Ramos (cell line): ENCODE measurements at regions not wholly inside any gene's neighbourhood (a gene's known extent, or its start where the extent isn't known, plus 50 kb on each side); places are given as distances from the start of the nearest gene placed in this dataset.
"Not testable (repeated sequence)": the region's sequence is repeated elsewhere in the genome, so short reads cannot be mapped to it uniquely, and the experiment has no call there.

Experiments
- in situ Hi-C: fragments of 300-500 bp; cut with MboI; formaldehyde crosslinking; loops from one replicate; pipeline ENCODE4 v1.14.3; 2022; ENCODE audit warnings: low sequenced_read_pairs; ENCODE audit not compliant: unreplicated experiment

DNA sequence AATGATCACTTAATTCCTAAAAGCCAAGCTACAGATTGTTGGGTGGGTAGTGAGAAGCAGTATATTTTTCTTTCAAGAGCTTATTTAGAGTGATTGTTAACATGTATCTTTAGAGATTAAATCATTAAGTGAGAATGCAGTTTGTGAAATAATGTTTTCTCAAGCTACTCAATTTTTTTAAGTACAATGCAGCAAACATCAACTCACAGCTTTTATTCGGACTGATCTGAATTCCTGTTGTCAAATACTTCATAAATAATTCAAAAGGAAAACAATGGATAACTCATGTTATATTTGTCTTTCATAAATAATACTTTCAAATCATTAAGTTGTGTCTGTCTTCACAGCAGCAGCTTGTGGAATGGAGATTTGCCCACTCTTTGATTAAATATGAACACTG lies 271.1 kb upstream of the DEPDC1 start:
- in situ Hi-C loops: no loop called here

DNA sequence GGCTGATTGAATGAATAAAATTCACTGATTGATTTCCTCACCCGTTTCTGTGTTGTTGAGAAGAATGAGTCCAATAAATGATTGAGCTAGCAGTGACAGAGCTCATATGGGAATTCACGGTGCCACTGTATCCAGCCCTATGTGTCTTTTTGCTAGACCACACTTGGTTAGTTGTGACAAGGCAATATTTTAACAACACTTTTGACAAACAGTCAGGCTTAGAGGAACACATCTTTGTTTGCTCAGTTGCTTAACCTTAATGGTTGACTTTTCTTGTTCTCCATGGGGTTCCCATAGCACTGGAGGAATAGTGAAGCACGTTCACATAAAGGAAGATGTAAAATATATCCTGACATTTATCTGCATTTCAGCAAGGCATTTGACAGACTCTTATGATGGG lies 273.9 kb upstream of the DEPDC1 start:
- in situ Hi-C loops: no loop called here

- in situ Hi-C loops: no loop called here
These were observed 281.0 kb upstream of the DEPDC1 start for GRCh38 chr1:68777851-68778250.

DNA sequence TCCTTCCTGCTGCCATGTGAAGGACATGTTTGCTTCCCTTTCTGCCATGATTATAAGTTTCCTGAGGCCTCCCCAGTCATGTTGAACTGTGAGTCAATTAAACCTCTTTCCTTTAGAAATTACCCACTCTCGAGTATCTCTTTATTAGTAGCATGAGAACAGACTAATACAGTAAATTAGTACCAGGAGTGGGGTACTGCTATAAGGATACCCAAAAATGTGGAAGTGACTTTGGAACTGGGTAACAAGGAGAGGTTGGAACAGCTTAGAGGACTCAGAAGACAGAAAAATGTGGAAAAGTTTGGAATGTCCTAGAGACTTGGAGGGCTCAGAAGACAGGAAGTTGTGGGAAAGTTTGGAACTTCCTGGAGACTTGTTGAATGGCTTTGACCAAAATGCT lies 283.0 kb upstream of the DEPDC1 start:
- in situ Hi-C loops: not testable (repeated sequence)

DNA sequence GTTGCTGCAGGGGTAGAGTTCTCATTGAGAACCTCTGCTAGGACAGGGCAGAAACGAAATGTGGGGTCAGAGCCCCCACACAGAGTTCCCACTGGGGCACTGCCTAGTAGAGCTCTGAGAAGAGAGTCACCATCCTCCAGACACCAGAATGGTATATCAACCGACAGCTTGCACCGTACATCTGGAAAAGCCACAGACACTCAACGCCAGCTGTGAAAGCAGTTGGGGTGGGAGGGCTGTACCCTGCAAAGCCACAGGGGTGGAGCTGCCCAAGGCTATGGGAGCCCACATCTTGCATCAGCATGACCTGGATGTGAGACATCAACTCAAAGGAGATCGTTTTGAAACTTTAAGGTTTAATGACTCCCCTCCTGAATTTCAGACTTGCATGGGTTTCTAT lies 284.0 kb upstream of the DEPDC1 start:
- in situ Hi-C loops: no loop called here

DNA sequence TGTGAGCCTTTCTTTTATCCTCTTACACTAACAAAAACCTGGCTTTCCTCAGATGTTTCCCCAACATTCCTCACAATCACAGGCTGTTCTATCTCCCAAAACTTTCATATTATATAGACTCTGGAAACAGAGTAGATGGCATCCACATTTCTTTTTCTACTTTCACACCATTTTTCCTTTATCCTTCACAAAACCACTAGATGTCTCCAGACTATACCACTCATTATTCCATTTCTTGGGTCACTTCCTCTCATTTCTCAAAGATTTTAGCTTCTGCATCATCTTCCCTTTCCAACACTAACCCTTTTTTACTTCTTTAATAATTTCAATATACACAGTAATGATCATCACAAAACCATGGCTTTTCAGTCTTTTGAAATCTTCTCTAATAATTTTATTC lies 286.0 kb upstream of the DEPDC1 start:
- in situ Hi-C loops: no loop called here

DNA sequence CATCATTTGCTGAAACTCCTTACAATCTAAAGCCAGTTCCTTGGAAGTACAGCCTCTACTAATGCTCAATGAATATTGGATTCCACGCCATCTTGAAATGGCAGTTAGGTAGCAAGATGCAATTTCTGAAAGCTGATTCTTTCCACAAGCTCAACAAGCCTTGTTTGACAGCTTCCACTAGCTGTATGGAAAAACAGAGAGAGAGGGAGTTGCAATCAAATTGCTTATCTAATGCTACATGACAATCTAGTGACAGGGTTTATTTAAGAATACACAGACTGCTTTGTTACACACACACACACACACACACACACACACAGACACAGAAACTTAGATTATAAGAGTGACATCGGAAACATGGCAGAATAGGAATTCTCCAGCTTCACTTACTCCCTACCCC lies 288.4 kb upstream of the DEPDC1 start:
- in situ Hi-C loops: no loop called here

- in situ Hi-C loops: no loop called here
These were observed 291.9 kb upstream of the DEPDC1 start for GRCh38 chr1:68788762-68789161.

GRCh38 chr1:68791800-68792199 lies 294.9 kb upstream of the DEPDC1 start:
- in situ Hi-C loops: no loop called here

DNA sequence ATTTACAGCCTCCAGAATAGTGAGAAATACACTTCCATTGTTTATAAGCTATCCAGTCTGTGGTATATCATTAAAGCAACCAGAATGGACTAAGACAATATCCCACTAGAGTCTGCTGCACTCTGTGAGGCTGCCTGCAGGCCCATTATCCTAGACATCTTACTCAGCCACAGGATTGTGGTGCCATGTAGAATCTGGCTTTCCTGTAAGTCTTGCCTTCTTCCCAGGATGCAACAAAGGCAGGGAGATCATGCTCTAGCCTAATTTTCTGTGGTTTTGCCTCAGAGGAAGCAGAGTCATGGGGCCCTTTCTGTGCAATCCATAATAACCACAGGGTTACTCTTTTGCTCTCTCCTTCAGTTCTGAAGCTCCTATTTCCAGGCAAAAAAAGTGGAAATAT lies 299.1 kb upstream of the DEPDC1 start:
- in situ Hi-C loops: no loop called here

DNA sequence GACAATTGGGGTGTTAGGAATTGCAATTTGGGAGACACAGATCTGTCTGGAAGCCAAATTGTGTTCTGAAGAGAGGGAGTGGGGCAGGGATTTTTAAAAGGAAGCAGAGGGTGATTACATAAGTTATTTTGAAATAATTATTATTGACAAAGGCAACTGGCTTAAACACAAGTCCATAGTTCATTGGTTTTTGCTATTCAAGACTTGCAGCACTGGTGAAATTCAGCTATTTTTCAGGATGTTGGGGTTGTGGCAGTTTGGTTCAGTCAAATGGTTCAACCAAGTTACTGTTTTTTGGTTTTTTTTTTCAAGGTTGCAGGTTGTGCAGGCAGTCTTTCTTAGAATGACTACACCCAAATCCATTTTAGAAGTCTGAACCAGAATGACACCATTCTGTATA lies 300.0 kb upstream of the DEPDC1 start:
- in situ Hi-C loops: no loop called here

GRCh38 chr1:68798071-68798470 lies 301.2 kb upstream of the DEPDC1 start:
- in situ Hi-C loops: no loop called here

DNA sequence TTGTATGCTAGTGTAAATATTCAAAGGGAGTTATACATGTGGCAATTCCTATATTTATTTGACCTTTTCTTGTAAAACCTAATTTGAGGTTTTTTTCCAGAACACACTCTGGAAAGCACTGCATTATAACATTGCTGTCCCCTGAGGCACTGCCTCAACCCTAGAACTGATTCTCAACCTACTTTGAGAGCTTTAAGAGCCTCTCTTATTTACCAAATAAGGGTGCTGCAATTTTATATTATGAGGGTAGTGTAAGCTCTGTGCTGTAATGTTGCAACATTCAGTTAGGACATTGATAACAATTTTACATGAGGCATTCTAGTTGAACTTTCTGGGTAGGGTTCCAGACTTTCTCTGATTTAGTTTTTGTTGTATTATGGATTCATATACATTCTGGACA lies 302.2 kb upstream of the DEPDC1 start:
- in situ Hi-C loops: no loop called here

DNA sequence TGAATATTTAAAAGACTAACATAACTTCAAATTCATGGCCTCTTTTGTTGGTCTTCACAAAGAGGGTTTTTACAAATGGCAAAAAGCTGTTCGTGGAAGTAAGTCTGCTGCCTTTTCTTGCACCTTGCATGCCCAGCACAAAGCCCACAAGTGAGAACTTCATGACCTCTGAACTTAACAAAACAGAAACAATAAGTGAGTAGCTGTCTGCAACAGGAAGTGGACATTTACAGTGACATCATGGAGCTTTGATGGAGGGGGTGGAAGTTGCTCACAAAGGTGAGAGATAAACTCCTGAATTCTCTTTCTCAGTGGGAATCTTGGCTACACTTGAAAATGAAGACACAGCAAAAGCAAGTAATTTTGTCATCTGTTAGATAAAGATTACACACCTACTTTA lies 303.3 kb upstream of the DEPDC1 start:
- in situ Hi-C loops: no loop called here

- in situ Hi-C loops: no loop called here
These were observed 304.6 kb upstream of the DEPDC1 start for GRCh38 chr1:68801440-68801839.

- in situ Hi-C loops: no loop called here
These were observed 308.3 kb upstream of the DEPDC1 start for GRCh38 chr1:68805097-68805641.

GRCh38 chr1:68808351-68808750 lies 311.5 kb upstream of the DEPDC1 start:
- in situ Hi-C loops: no loop called here

DNA sequence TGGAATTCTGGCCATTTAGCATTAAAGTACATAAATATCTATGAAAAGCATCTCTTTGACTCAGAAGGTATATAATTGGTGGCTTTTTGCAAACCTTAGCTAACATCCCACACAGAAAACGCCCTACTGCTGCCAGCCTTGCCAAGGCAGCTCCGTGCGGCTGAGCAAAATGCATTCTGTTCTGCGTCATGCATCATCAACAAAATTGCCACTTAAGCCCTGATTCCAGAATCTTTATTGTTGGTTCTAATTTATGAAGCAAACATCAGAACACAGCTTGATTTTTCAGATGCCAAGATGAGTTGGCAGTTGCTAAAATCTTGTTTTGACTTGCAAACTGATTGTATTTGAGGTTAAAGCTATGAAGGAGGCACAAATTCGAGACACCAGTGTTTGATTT lies 314.9 kb upstream of the DEPDC1 start:
- in situ Hi-C loops: no loop called here

GRCh38 chr1:68812333-68812732 lies 315.5 kb upstream of the DEPDC1 start:
- in situ Hi-C loops: no loop called here

- in situ Hi-C loops: no loop called here
These were observed 317.2 kb upstream of the DEPDC1 start for GRCh38 chr1:68814067-68814466.

DNA sequence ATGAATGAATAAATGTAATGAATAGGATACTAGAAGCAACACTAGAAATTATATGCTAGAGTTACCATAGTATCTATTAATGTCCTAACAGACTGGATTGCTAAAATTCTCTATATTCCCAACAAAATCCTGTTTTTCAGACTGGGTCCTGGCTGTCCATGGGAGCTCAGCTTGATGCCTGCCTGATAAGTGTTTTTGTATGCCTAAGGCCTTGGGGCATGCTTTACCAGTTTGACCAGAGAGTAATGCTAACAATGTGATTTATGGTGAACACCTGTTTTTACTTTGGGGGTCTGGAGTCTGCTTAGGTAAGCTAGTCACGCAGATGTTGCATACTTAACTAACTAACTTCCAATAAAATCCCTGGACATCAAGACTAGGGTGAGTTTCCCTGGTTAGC lies 318.8 kb upstream of the DEPDC1 start:
- in situ Hi-C loops: no loop called here

DNA sequence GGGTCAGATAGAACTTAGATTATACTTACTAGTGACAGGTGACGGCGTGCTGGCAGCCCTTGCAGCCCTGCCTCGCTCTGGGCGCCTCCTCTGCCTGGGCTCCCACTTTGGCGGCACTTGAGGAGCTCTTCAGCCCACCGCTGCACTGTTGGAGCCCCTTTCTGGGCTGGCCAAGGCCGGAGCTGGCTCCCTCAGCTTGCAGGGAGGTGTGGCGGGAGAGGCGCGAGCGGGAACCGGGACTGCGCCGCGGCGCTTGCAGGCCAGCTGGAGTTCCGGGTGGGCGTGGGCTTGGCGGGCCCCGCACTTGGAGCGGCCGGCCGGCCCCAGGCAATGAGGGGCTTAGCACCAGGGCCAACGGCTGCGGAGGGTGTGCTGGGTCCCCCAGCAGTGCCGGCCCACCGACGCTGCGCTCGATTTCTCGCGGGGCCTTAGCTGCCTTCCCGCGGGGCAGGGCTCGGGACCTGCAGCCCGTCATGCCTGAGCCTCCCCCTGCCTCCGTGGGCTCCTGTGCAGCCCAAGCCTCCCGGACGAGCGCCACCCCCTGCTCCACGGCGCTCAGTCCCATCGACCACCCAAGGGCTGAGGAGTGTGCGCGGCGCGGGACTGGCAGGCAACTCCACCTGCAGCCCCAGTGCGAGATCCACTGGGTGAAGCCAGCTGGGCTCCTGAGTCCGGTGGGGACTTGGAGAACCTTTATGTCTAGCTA lies 320.8 kb upstream of the DEPDC1 start:
- in situ Hi-C loops: not testable (repeated sequence)
